RWPE1 (cell line): ENCODE measurements at regions not wholly inside any gene's neighbourhood (a gene's known extent, or its start where the extent isn't known, plus 50 kb on each side); places are given as distances from the start of the nearest gene placed in this dataset.

ENCODE experiments used
- CTCF ChIA-PET: fragments of 350-600 bp; sonication (Branson Sonifier 250); formaldehyde crosslinking; extraction: SDS; loops from one replicate; lab custom pipeline; 2021; lab: Yijun Ruan, JAX
- POLR2A ChIA-PET: fragments of 400-600 bp; formaldehyde crosslinking; extraction: SDS; loops from one replicate; lab custom pipeline; 2020; ENCODE audit warnings: antibody characterized with exemption; ENCODE audit not compliant: low non-redundant PET; lab: Yijun Ruan, JAX
- DNase-seq: peaks from one replicate; pipeline ENCODE4 v3.0.0; 2012; ENCODE audit warnings: low spot score
- H3K27ac ChIP-seq: fragments of 450-650 bp; 2 replicates; pipeline ENCODE4 v1.5.1; 2017
- TF ChIP-seq, protein P1 (sequence below): fragments of 450-650 bp; conservative IDR thresholded peaks from 2 replicates; pipeline ENCODE4 v1.5.1; 2017; ENCODE audit warnings: low read depth, mild to moderate bottlenecking

DNA sequence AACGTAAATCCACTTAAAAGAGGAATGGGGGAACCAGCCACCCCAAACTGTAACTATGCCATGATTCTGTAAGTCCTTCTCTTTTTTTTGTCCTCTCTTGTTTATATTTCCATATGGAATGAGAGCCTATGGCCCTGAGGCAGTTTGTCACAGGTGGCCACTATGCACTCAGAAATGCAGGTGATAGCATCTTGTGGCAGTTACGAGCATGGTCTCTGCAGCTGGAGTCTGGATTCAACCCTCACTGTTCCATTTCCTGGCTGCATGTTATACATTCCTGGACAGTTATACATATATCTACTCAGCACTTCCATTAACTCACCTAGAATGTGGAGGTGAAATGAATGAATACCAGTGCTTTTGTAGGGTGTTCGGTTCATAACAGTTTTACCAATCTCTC is 291.5 kb upstream of the FANCL start:
- POLR2A ChIA-PET = no interaction called here
- CTCF ChIA-PET = interaction anchor here (0.6 kb wide), 1 partner anchor 19 kb away, joined by 8 read pairs; no protein-coding TSS in a partner anchor
- DNase-seq = no peak
- TF ChIP-seq, protein P1, sequence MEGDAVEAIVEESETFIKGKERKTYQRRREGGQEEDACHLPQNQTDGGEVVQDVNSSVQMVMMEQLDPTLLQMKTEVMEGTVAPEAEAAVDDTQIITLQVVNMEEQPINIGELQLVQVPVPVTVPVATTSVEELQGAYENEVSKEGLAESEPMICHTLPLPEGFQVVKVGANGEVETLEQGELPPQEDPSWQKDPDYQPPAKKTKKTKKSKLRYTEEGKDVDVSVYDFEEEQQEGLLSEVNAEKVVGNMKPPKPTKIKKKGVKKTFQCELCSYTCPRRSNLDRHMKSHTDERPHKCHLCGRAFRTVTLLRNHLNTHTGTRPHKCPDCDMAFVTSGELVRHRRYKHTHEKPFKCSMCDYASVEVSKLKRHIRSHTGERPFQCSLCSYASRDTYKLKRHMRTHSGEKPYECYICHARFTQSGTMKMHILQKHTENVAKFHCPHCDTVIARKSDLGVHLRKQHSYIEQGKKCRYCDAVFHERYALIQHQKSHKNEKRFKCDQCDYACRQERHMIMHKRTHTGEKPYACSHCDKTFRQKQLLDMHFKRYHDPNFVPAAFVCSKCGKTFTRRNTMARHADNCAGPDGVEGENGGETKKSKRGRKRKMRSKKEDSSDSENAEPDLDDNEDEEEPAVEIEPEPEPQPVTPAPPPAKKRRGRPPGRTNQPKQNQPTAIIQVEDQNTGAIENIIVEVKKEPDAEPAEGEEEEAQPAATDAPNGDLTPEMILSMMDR = no peak
- no peak overlapping the region for H3K27ac ChIP-seq

DNA sequence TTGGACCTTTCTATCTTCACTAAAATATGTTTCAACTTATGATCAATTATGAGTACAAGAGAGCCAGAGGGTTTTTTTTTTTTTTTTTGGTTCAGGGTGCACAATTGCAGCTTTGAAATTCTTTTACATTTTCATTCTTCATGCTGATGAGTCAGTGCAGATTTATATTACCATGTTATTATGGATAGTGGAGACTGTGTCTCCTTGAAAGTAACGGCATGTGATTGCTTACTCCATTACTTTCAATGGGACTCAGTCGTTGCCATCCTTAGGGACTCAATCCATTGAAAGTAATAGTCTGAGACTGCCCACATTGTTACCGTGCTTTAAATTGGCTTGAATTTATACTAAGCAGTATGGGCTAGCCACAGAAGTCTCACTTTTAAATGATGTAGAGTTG is 286.5 kb upstream of the FANCL start:
- no peak overlapping the region for H3K27ac ChIP-seq
- TF ChIP-seq, protein P1 = no peak
- ChIA-PET CTCF (no interaction called here), POLR2A (no interaction called here)
- DNase-seq = no peak

DNA sequence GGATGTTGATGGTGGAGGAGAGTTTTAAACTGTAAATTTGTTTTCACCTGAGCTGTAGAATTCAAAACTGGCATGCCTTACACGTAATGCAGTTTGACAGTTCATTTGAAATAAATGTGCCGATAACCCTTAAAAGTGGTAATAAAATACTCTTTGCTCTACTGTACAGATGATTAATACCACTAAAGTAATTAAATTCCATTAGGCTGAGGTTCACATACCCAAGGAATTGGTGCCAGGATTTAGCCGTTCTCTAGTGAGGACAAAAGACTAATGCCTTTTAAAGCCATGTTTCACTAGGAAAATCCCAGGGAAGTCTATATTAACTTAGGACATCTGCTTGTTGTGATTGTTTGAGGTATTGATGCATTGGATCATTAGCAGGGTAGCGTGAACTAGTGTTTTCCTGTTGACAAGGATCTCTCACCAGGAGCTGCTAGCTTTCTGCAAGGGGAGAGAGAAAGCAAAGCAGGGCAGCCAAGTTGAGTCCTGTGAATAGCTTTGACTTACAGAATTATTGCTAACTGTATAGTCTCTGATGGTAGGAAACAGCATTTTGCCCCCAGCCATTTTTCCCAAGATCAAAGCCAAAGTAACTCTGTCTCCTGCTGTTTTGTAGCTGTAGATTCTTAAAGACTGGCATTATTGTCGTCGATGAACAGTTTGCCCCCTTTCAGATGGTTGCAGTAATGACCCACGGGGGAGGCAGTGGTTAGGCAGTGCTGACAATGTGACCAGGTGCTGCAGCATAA is 280.9 kb upstream of the FANCL start:
- no peak overlapping the region for H3K27ac ChIP-seq
- no peak for DNase-seq
- ChIA-PET POLR2A (no interaction called here), CTCF (interaction anchor here (0.5 kb wide), 1 partner anchor 747 kb away, joined by 5 read pairs; no protein-coding TSS in a partner anchor)
- TF ChIP-seq, protein P1 = no peak

DNA sequence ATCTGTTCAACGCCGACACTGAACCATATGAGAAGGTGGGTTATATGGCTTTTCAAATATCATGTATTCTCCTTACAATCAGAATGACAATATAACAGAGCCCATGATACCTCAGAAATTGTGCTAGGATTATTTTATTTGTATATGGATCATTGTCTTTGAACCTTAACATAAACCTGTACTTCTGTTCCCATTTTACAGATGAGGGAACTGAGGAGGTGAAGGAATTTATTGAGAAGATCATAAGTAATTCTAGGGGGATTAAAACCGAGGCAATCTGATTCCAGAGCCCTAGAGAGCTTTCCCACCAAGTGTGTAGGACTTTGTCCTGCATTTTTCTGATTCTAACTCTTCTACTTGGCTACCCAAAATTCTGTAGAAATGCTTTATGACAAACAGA is 279.8 kb upstream of the FANCL start:
- H3K27ac ChIP-seq = no peak overlapping the region
- ChIA-PET CTCF (no interaction called here), POLR2A (no interaction called here)
- TF ChIP-seq, protein P1 = no peak
- DNase-seq = no peak

DNA sequence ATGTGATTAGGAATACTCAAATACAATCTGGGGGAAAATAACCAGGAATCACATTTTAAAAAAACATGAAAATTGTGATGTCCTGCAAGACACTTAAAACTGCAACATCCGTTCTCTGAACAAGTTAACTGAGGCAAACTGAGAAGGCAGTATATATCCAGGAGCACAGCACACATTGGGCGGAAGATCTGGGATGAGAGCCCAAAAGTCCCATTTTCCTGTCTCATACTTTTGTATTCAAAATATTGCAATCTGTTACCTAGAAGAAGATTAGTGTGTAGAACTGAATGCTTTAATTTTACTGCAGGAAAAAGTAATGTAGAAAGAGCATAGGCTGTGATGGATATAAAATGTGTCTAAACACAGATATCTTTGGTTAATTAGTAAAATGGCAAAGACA is 276.8 kb upstream of the FANCL start:
- ChIA-PET POLR2A (no interaction called here), CTCF (interaction anchor here (0.5 kb wide), 1 partner anchor 181 kb away, joined by 5 read pairs; no protein-coding TSS in a partner anchor)
- no peak for DNase-seq
- TF ChIP-seq, protein P1 = no peak
- H3K27ac ChIP-seq = no peak overlapping the region

DNA sequence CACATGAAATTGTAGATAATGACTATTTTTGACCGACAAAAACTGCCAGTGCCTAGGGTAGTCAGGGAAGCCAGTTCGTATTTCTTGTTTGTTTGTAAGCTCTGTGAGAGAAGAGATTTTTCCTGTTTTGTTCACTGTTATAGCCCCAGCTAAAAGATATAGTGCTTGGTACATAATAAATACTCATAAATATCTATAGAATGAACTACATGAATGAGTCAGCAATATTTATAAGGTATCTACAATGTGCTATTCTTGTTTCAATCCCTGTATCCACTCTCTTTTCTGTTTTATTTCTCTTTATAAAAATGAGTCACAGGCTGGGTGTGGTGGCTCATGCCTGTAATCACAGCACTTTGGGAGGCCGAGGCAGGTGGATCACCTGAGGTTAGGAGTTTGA is 275.6 kb upstream of the FANCL start:
- no peak overlapping the region for H3K27ac ChIP-seq
- ChIA-PET CTCF (interaction anchor here (0.9 kb wide), 1 partner anchor 12 kb away, joined by 4 read pairs; no protein-coding TSS in a partner anchor), POLR2A (no interaction called here)
- TF ChIP-seq, protein P1 = no peak
- no peak for DNase-seq
